ENCODE measurements at regions not wholly inside any gene's neighbourhood (a gene's known extent, or its start where the extent isn't known, plus 50 kb on each side); places are given as distances from the start of the nearest gene placed in this dataset.

GRCh38 chr2:206855585-206856433 is 83.5 kb upstream of the CPO start (continued):
- no peak for TF ChIP-seq E2F6 (IDR thresholded peaks at IDR 0.05)
- no peak for TF ChIP-seq JUND (IDR thresholded peaks at IDR 0.05; ENCODE audit: low read length)
- TF ChIP-seq BACH1 (IDR thresholded peaks at IDR 0.05; ENCODE audit: low read length) = no peak
- TF ChIP-seq HDAC2 (IDR thresholded peaks at IDR 0.05; ENCODE audit: borderline replicate concordance in 1 of 2, low read depth in 2 of 2, low read length in 2 of 2) = no peak
